ENCODE measurements at regions not wholly inside any gene's neighbourhood (a gene's known extent, or its start where the extent isn't known, plus 50 kb on each side); places are given as distances from the start of the nearest gene placed in this dataset.
"Not testable (repeated sequence)": the region's sequence is repeated elsewhere in the genome, so short reads cannot be mapped to it uniquely, and the experiment has no call there.

- DNase-seq (ENCODE audit: low read depth in 2 of 2): no peak
Observed at GRCh38 chr1:243996223-243996622, 54.9 kb upstream of the ZBTB18 start.

GRCh38 chr1:243991650-243992049, 59.4 kb upstream of the ZBTB18 start:
- no peak for DNase-seq (ENCODE audit: low read depth in 2 of 2)

GRCh38 chr1:243984788-243985187, 66.3 kb upstream of the ZBTB18 start:
- DNase-seq (ENCODE audit: low read depth in 2 of 2): no peak

- no peak for DNase-seq (ENCODE audit: low read depth in 2 of 2)
Observed at GRCh38 chr1:243982447-243983018, 68.5 kb upstream of the ZBTB18 start.

GRCh38 chr1:243980471-243980870, 70.6 kb upstream of the ZBTB18 start:
- DNase-seq (ENCODE audit: low read depth in 2 of 2): no peak

GRCh38 chr1:243980071-243980470, 71.0 kb upstream of the ZBTB18 start:
- no peak for DNase-seq (ENCODE audit: low read depth in 2 of 2)

- no peak for DNase-seq (ENCODE audit: low read depth in 2 of 2)
Observed at GRCh38 chr1:243979396-243979795, 71.7 kb upstream of the ZBTB18 start.

- DNase-seq (ENCODE audit: low read depth in 2 of 2): no peak
Observed at GRCh38 chr1:243977094-243977493, 74.0 kb upstream of the ZBTB18 start.

- no peak for DNase-seq (ENCODE audit: low read depth in 2 of 2)
Observed at GRCh38 chr1:243974451-243975292, 76.4 kb upstream of the ZBTB18 start.

- DNase-seq (ENCODE audit: low read depth in 2 of 2): no peak
Observed at GRCh38 chr1:243973169-243973568, 77.9 kb upstream of the ZBTB18 start.

GRCh38 chr1:243970077-243970476, 81.0 kb upstream of the ZBTB18 start:
- no peak for DNase-seq (ENCODE audit: low read depth in 2 of 2)

GRCh38 chr1:243968413-243968812, 82.7 kb upstream of the ZBTB18 start:
- no peak for DNase-seq (ENCODE audit: low read depth in 2 of 2)

- DNase-seq (ENCODE audit: low read depth in 2 of 2): no peak
Observed at GRCh38 chr1:243964915-243965314, 86.2 kb upstream of the ZBTB18 start.

- no peak for DNase-seq (ENCODE audit: low read depth in 2 of 2)
Observed at GRCh38 chr1:243963571-243963970, 87.5 kb upstream of the ZBTB18 start.

- DNase-seq (ENCODE audit: low read depth in 2 of 2): no peak
Observed at GRCh38 chr1:243962541-243962940, 88.5 kb upstream of the ZBTB18 start.

- DNase-seq (ENCODE audit: low read depth in 2 of 2): no peak
Observed at GRCh38 chr1:243959998-243960397, 91.1 kb upstream of the ZBTB18 start.

GRCh38 chr1:243957141-243957540, 93.9 kb upstream of the ZBTB18 start:
- DNase-seq (ENCODE audit: low read depth in 2 of 2): no peak

- DNase-seq (ENCODE audit: low read depth in 2 of 2): no peak
Observed at GRCh38 chr1:243956450-243956849, 94.6 kb upstream of the ZBTB18 start.

- DNase-seq (ENCODE audit: low read depth in 2 of 2): not testable (repeated sequence)
Observed at GRCh38 chr1:243951207-243951606, 99.9 kb upstream of the ZBTB18 start.

GRCh38 chr1:243950166-243950565, 100.1 kb upstream of the AKT3 start:
- no peak for DNase-seq (ENCODE audit: low read depth in 2 of 2)

- peak; percentile 9 for DNase-seq (ENCODE audit: low read depth in 2 of 2)
Observed at GRCh38 chr1:243946946-243947345, 96.9 kb upstream of the AKT3 start.

GRCh38 chr1:243946253-243946652, 96.2 kb upstream of the AKT3 start:
- no peak for DNase-seq (ENCODE audit: low read depth in 2 of 2)

- no peak for DNase-seq (ENCODE audit: low read depth in 2 of 2)
Observed at GRCh38 chr1:243945727-243946126, 95.7 kb upstream of the AKT3 start.

Measured in stimulated activated CD4-positive, alpha-beta T cell treated with anti-CD3 and anti-CD28 coated beads, Interleukin-1b, Interleukin-23, amount 100 ng/mL, for 4 hours (primary cell).